ENCODE measurements at regions not wholly inside any gene's neighbourhood (a gene's known extent, or its start where the extent isn't known, plus 50 kb on each side); places are given as distances from the start of the nearest gene placed in this dataset.

DNA sequence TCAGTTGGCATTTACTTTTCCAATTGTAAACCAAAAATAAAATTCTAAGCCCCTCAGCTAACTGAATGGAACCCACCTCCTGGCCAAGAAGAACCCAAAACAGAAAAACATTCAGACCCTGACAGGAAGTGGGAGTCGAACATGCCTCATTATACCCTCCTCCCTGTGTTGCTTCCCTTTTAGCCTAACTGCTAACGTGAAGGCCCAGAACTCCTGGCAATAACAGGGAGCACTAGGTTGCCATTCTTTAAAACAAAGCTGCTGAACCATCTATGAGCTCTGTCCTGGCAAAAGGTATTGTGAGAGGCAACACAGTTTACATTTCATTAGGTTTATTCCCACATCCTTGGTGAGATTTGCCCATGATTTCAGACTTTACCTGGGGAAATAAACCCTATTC lies 481.4 kb downstream of the CHSY3 start:
- Histone ChIP-seq H4K8ac (ENCODE audit: extremely low read depth, insufficient read depth, low read length) (no peak overlapping the region), H3K27me3 (replicated peaks in 1 of 4; ENCODE audit: control insufficient read depth in 3 of 4, extremely low read depth in 1 of 4, insufficient read depth in 3 of 4, low read length in 3 of 4) (no peaks in the 10 kb centered on the region), H2BK120ac (replicated peaks; ENCODE audit: low read depth, low read length) (no peak overlapping the region), H3K23ac (ENCODE audit: insufficient read length) (no peak overlapping the region), H3K18ac (ENCODE audit: extremely low read depth, low read length) (no peak overlapping the region), H3K23me2 (ENCODE audit: low read depth, low read length) (no peaks in the 10 kb centered on the region), H3K9me3 (ENCODE audit: insufficient read depth in 2 of 2, low read depth in 1 of 2, low read length in 1 of 2) (no peaks in the 10 kb centered on the region), H4K20me1 (replicated peaks in 1 of 2; ENCODE audit: control insufficient read depth in 1 of 2, insufficient read depth in 2 of 2, low read length in 2 of 2) (no peaks in the 10 kb centered on the region), H3K79me1 (ENCODE audit: low read depth, low read length) (no peaks in the 10 kb centered on the region), H2AFZ (ENCODE audit: low read length) (peak overlapping the region; percentile 18; the same call in 1 of the 2 replicates), H3K56ac (replicated peaks; ENCODE audit: insufficient read length, low read depth, low read length) (no peak overlapping the region), H4K5ac (ENCODE audit: insufficient read length, low read depth, low read length) (no peak overlapping the region), H2BK5ac (ENCODE audit: low read depth, low read length) (no peak overlapping the region), H3K14ac (ENCODE audit: insufficient read length) (no peak overlapping the region), H2BK20ac (ENCODE audit: low read length) (no peak overlapping the region), H2BK12ac (ENCODE audit: low read depth, low read length) (no peak overlapping the region), H3K4me2 (ENCODE audit: insufficient read depth in 1 of 2, low read depth in 2 of 2, low read length in 2 of 2) (no peak overlapping the region), H3K79me2 (ENCODE audit: control insufficient read depth in 1 of 2, insufficient read depth in 2 of 2, low read length in 2 of 2) (no peaks in the 10 kb centered on the region), H2AK5ac (ENCODE audit: low read depth, low read length) (no peak overlapping the region), H3K27ac (ENCODE audit: low read depth, low read length) (no peak overlapping the region), H2BK15ac (ENCODE audit: low read length) (no peak overlapping the region), H3K4me1 (replicated peaks in 1 of 4; ENCODE audit: control insufficient read depth in 3 of 4, insufficient read depth in 4 of 4, low read length in 3 of 4) (no peaks in the 10 kb centered on the region), H3K4ac (replicated peaks; ENCODE audit: insufficient read length, low read depth, low read length) (no peak overlapping the region), H4K91ac (replicated peaks; ENCODE audit: insufficient read length, low read length) (no peak overlapping the region), H3K36me3 (ENCODE audit: control insufficient read depth in 2 of 4, insufficient read depth in 4 of 4, low read length in 3 of 4) (no peaks in the 10 kb centered on the region), H3K9ac (replicated peaks in 1 of 4; ENCODE audit: extremely low read depth in 1 of 4, low read depth in 3 of 4, low read length in 3 of 4) (no peak overlapping the region), H3K4me3 (ENCODE audit: extremely low read depth in 1 of 4, insufficient read depth in 2 of 4, low read depth in 3 of 4, low read length in 4 of 4) (no peak overlapping the region)
- WGBS, 2 experiments (ENCODE audit: extremely low coverage in 1 of 2, insufficient coverage in 1 of 2, insufficient read length in 1 of 2, insufficient replicate concordance in 2 of 2, low coverage in 1 of 2, low lambda C conversion rate in 2 of 2, missing lambda C conversion rate in 1 of 2): 58% methylated on average over 2 of the region's 2 CpGs; no CpG with 5 or more reads in 1 of the 2 experiments
- TF ChIP-seq KDM5A (IDR thresholded peaks at IDR 0.05; ENCODE audit: low read length): no peak
- TF ChIP-seq, protein P1, sequence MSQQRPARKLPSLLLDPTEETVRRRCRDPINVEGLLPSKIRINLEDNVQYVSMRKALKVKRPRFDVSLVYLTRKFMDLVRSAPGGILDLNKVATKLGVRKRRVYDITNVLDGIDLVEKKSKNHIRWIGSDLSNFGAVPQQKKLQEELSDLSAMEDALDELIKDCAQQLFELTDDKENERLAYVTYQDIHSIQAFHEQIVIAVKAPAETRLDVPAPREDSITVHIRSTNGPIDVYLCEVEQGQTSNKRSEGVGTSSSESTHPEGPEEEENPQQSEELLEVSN (IDR thresholded peaks at IDR 0.05): no peak
- TF ChIP-seq JUND (IDR thresholded peaks at IDR 0.05; ENCODE audit: low read length): no peak
- no peak for TF ChIP-seq SIX5 (IDR thresholded peaks at IDR 0.05; ENCODE audit: low read depth, low read length)
- FAIRE-seq (no peak), DNase-seq (ENCODE audit: low read depth in 1 of 2, low spot score in 2 of 2) (no peak)
- POLR2A ChIA-PET (ENCODE audit: partially characterized antibody): no interaction called here
- CTCF ChIA-PET (ENCODE audit: partially characterized antibody): interaction anchor here (0.6 to 1.6 kb wide), 2 partner anchors 94 to 630 kb away, joined by 3 to 4 read pairs; no protein-coding TSS in a partner anchor

Data from H1 (cell line).